GM19035 (cell line): ENCODE measurements at regions not wholly inside any gene's neighbourhood (a gene's known extent, or its start where the extent isn't known, plus 50 kb on each side); places are given as distances from the start of the nearest gene placed in this dataset.
"Not testable (repeated sequence)": the region's sequence is repeated elsewhere in the genome, so short reads cannot be mapped to it uniquely, and the experiment has no call there.

Source experiments
- ATAC-seq: cut with Tn5 transposase; IDR thresholded peaks from one replicate; pipeline ENCODE4 v1.9.1; 2021; ENCODE audit not compliant: unreplicated experiment

GRCh38 chr2:122009561-122009960 is 254.1 kb downstream of the TSN start:
- ATAC-seq = no peak

DNA sequence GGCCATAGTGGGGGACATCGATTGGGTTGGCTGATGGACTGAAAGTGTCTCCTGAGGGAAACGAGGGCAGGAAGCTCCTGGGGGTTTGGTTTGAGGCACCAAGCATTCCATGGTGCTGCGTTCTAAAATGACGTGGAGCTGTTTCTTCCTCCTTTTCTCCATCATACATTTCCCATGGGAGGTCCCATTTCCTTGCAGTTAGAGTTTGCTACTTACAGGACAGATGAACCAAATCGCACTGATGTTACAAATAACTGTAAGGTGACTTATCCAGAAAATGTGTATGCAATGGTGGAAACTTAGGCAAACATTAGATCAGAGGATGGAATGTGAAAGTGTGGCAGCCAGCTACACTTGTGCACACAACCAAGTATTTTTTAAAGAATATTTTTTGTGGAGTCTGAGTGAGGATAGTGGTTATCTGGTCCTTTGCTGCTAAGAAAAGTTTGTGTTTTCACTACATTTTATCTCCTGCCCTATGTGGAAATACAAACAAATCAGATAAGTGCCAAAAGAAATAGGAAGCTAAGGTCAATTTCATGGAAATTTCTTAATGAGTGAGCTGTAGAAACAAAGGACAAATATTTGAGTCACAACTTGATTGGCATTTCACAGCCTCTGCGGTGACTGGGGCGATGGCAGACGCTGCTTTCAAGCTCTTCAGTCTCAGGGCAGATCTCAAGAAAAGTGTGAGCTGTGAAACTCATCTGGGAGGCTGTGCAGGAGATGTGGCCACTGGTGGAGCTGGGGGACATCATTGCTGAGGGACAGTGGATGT is 256.2 kb downstream of the TSN start:
- no peak for ATAC-seq

DNA sequence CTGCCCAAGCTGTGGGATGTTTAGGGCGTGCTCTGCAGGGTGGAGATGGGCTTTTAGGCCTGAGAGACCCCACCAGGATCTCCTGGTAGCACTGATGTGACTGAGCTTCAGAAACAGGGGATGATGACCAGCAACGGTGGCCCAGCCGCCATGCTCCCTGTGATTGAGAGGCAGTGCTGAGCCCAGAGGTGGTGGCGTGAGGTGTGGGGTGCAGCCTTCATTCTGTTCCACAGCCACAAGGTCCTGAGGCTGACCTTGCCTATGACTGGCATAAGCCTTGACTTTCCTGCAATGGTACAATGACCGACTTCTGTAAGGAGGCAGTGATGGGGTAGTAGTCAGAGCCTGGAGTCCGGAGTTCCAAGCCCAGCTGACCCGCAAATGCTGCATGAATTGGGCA is 263.3 kb downstream of the TSN start:
- no peak for ATAC-seq

- no peak for ATAC-seq
Observed at GRCh38 chr2:122019724-122020123, 264.3 kb downstream of the TSN start.

DNA sequence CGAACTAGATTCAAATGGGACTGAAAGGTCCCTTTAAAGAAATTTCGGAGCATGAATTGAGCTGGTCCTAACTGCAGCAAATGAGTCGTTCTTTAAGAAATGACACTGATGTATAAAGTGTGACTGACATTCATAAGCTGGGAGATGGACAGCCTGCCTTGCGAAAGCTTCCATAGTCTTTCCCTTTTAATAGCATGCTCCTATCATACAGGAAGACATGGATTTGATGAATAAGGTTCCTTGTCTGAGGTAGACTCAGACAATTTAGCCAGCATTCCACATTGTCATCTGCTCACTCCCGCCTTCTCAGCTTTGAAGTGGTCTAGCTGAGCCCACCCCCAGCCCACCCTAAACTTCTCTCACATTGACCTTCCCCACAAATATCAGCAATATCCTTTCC is 264.9 kb downstream of the TSN start:
- no peak for ATAC-seq

- no peak for ATAC-seq
Observed at GRCh38 chr2:122021941-122022340, 266.5 kb downstream of the TSN start.

DNA sequence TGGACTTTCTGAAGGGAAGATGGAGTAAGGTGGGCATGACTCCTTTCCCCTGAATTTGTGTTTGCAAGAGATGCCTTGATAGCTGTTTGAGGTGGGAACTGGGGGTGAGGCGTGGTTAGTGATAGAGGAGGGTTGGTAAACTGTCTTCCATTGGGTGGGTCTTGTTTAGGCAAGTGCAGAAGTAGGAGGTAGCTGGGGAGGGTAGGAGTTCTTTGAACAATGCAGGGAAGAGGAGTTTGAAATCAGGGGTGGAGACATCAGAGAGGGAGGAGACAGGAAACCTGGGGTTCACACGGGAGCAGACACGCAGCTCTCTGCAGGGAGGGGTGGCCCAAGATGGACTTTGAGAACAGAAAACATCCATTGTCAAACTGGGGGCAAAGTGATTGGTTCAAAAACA is 267.1 kb downstream of the TSN start:
- no peak for ATAC-seq

GRCh38 chr2:122023059-122023864 is 267.8 kb downstream of the TSN start:
- no peak for ATAC-seq

DNA sequence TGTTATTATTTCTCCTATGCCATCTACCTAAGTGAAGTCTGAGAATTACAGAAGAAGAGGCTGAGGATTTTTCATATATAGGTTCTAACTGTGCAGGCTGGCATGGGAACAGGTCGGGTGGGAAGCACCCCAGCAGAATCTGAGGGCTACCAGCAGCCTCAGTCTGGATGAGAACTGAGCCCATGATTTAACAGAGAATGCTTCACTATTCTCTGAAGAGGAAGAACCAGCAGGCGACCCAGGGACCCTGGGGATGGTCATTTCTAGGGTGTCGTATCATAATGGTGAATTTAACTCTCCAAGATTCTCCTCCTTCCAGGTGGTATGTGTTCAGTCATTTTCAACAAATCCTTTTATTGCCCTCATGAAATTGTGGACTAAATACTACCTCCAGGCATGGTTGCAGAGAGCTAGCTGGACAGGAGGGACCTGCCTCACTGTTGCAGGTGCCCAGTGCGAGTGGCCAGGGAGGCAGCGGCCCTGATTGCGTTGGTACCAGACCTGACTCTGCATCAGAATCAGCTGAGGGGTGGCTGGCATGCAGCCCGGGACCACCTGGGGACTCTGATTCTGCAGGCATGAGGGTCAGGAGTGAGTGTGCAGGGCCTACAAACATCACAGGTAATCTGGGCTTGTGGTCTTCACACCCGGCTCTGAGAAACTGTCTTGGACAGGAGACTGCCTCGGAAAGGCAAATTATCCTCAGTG is 272.2 kb downstream of the TSN start:
- ATAC-seq = no peak

DNA sequence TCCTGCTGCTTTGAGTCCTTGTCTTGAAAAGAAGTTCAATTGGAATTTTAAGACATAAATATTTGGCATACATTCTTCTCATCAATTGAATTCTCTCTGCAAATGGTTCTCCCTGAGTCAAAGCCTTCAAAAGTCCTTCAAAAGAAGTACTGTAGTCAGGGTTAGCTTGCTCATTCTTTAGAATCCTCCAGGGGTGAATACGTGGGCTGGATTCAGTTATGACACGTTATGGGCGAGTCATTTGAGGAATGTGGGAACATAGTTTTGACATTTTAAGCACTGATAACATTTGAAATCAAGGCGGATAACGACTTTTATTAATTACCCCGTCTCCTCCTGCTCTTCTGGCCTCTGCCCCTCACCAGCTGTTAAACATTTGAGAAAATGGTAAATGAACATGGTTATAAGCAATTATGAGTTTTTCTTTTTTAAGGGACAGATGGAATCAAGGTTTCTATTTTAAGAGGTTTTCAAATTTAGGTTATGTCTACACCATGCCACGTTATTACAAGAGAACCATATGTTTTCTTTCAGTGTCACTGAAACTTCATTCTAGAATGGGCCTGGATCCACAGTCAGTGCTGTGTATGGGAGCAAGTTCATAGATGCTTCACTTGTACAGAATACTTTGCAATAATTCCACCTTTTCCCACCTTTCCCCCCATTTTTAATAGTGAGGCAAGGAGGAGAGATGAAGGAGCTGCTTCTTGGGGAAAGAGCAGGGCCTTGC is 273.1 kb downstream of the TSN start:
- ATAC-seq = no peak

DNA sequence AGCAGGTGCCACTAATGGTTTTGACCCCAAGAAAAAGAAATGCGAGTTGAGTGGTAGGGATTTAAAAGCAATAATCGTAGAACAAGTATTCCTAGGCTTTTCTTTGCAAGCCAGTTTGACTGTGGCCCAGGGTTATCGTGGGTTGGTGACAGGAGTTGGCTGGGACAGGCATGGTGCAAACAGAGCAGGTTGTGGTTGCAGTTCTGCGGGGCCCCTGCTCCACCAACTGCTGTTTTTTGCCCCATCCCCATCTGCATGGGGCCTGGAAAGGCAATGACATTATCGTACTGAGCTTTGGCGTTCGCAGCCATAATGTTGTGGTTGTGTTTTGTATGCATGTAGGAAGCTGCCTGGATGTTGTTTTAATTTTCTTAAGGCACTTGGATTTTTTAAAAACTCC is 274.0 kb downstream of the TSN start:
- ATAC-seq = no peak

DNA sequence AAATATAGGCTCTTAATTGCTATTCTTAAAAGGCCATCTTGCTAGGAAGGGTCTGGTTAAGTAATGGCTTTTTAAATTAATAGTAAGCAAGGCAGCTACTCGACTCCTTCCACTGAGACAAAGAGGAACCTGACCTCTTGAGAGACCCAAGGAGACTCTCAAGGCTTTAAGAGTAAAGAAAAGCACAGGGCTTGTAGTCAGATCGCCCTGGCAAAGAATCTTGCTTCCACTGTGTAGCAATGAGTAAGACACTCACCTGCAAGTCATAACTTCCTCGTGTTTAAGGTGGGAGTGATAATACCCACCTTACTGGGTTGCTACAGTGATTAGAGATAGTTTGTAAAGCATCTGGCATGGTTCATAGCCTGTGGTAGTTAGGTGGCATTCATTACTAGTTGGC is 274.5 kb downstream of the TSN start:
- ATAC-seq = no peak

- no peak for ATAC-seq
Observed at GRCh38 chr2:122031544-122032263, 276.3 kb downstream of the TSN start.

DNA sequence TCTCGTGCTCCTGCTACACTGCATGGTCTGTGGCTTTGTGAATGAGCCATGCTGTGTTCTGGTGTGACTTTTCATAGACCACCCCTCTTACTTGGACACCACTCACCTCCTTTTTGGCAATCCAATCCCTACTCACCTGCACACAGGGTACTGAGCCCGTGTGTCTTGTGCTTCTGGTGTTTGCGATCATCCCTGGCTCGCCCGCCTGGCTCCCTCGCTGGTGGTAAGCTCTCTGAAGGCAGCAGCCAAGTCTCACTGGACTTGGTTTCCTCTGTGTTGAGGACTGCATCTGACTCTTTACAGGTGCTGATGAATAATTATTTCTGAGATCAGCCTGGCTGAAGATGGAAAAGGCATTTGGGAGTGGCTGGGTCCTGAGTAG is 276.8 kb downstream of the TSN start:
- no peak for ATAC-seq

GRCh38 chr2:122033778-122034177 is 278.3 kb downstream of the TSN start:
- ATAC-seq = no peak

DNA sequence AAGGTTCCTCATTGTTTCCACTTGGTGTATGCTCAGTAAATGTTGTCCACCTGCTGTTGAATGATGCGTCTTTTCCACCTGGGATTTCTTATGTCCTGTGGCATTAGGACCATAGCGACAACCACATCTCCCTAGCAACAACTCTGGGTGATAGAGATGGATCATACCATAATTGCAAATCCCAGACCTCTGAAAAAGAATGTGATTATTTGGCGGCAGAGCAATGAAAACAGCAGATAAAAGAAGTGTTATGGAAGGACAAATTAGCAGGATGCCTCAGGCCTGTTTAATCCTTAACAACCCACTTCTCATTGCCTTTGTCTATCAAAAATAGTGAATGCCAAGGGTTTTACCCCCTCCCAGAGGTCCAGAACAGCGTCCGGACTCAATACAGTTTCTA is 278.9 kb downstream of the TSN start:
- ATAC-seq = no peak

- ATAC-seq = no peak
Observed at GRCh38 chr2:122034777-122035176, 279.3 kb downstream of the TSN start.

DNA sequence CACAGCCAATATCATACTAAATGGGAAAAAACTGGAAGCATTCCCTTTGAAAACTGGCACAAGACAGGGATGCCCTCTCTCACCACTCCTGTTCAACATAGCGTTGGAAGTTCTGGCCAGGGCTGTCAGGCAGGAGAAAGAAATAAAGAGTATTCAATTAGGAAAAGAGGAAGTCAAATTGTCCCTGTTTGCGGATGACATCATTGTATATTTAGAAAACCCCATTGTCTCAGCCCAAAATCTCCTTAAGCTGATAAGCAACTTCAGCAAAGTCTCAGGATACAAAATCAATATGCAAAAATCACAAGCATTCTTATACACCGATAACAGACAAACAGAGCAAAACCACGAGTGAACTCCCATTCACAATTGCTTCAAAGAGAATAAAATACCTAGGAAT is 283.4 kb downstream of the TSN start:
- ATAC-seq = not testable (repeated sequence)

DNA sequence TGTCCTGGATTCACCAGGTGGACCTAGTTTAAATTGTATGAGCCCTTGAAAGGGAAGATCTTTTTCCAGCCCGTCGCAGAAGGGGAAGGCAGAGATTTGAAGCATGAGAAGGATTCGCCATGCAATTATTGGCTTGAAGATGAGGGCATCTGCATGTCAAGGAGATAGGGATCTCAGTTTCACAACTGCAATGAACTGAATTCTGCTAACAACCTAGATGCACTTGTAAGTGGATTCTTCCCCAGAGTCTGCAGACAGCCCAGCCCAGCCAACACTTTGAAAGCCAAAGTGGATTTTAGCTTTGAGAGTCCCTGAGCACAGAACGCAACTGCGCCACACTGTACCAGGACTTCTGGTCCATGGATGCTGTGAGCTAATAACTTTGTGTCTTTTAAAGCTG is 286.0 kb downstream of the TSN start:
- no peak for ATAC-seq

- ATAC-seq = not testable (repeated sequence)
Observed at GRCh38 chr2:122051659-122052058, 296.2 kb downstream of the TSN start.

DNA sequence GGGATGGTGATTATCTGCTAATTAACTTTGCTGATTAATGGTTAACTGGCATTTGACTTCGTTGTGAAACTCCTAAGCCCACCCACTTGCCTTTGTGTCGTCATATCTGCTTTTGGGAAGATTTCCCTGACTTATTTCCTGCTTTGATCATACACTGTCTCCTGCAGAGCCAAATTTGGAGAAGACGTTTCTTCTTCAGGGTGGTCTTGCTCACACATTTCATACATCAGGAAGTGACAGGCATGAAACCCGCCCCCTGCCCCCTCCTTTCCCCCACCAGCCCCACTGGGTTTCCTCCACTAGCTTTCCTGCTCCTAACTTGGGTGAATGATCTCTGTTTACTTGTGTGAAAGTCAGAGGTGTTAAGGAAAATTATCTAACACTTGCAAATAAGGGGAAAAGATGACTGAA is 300.1 kb downstream of the TSN start:
- ATAC-seq = no peak
